Eye (tissue), 1 donor: ENCODE measurements at regions not wholly inside any gene's neighbourhood (a gene's known extent, or its start where the extent isn't known, plus 50 kb on each side); places are given as distances from the start of the nearest gene placed in this dataset.
"Not testable (repeated sequence)": the region's sequence is repeated elsewhere in the genome, so short reads cannot be mapped to it uniquely, and the experiment has no call there.

Experiments used
- DNase-seq: peaks from one replicate; pipeline ENCODE4 v3.0.0-alpha.2; 2015

- DNase-seq: no peak
Measured at GRCh38 chr3:184479426-184480126, 82.0 kb upstream of the EPHB3 start.

- no peak for DNase-seq
Measured at GRCh38 chr3:184480831-184481230, 80.8 kb upstream of the EPHB3 start.

- DNase-seq: no peak
Measured at GRCh38 chr3:184481984-184482671, 79.5 kb upstream of the EPHB3 start.

GRCh38 chr3:184485241-184485640 is 76.3 kb upstream of the EPHB3 start:
- peak; percentile 33 for DNase-seq

GRCh38 chr3:184485906-184486305 is 75.7 kb upstream of the EPHB3 start:
- no peak for DNase-seq

- peak; percentile 28 for DNase-seq
Measured at GRCh38 chr3:184486614-184487013, 75.0 kb upstream of the EPHB3 start.

GRCh38 chr3:184488577-184488976 is 73.0 kb upstream of the EPHB3 start:
- DNase-seq: no peak

GRCh38 chr3:184489268-184489841 is 72.2 kb upstream of the EPHB3 start:
- DNase-seq: no peak

GRCh38 chr3:184491011-184491576 is 70.5 kb upstream of the EPHB3 start:
- DNase-seq: no peak

- DNase-seq: peak; percentile 42
Measured at GRCh38 chr3:184491867-184492615, 69.5 kb upstream of the EPHB3 start.

GRCh38 chr3:184496933-184497332 is 64.7 kb upstream of the EPHB3 start:
- DNase-seq: no peak

GRCh38 chr3:184497804-184498203 is 63.8 kb upstream of the EPHB3 start:
- no peak for DNase-seq

- no peak for DNase-seq
Measured at GRCh38 chr3:184498986-184499606, 62.5 kb upstream of the EPHB3 start.

- peak; percentile 71 for DNase-seq
Measured at GRCh38 chr3:184500344-184500923, 61.2 kb upstream of the EPHB3 start.

GRCh38 chr3:184502123-184502667 is 59.4 kb upstream of the EPHB3 start:
- no peak for DNase-seq

- DNase-seq: not testable (repeated sequence)
Measured at GRCh38 chr3:184502841-184503240, 58.7 kb upstream of the EPHB3 start.

- no peak for DNase-seq
Measured at GRCh38 chr3:184503647-184504046, 57.9 kb upstream of the EPHB3 start.

GRCh38 chr3:184505076-184505878 is 56.3 kb upstream of the EPHB3 start:
- DNase-seq: peak; percentile 70

- DNase-seq: peak; percentile 31
Measured at GRCh38 chr3:184506561-184506991, 55.0 kb upstream of the EPHB3 start.

GRCh38 chr3:184508938-184509337 is 52.6 kb upstream of the EPHB3 start:
- no peak for DNase-seq

- DNase-seq: no peak
Measured at GRCh38 chr3:184511741-184512140, 49.8 kb upstream of the EPHB3 start.
